CD4-positive, alpha-beta T cell treated with Interleukin-4 for 4 hours (primary cell): ENCODE measurements at regions not wholly inside any gene's neighbourhood (a gene's known extent, or its start where the extent isn't known, plus 50 kb on each side); places are given as distances from the start of the nearest gene placed in this dataset.

Experiments
- DNase-seq: peaks from one replicate; pipeline ENCODE4 v3.0.0-alpha.2; 2020

DNA sequence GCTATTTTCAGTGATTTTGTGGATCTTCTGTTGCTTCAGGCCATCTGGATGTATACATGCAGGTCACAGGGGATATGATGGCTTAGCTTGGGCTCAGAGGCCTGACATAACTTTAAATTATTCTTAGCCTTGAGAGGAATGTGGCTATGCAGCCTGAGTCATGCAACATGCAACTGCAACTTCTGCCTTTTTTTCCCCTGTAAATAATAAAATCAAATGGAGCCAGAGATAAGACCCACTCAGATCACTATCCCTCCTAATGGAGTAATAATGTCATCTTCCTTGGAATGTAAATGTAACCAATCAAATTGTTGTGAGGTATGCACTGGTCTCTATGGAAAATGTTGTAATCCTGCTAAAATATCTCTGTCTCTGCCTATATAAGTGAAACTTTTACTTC is 54.9 kb downstream of the MAGEB17 start:
- DNase-seq = no peak

DNA sequence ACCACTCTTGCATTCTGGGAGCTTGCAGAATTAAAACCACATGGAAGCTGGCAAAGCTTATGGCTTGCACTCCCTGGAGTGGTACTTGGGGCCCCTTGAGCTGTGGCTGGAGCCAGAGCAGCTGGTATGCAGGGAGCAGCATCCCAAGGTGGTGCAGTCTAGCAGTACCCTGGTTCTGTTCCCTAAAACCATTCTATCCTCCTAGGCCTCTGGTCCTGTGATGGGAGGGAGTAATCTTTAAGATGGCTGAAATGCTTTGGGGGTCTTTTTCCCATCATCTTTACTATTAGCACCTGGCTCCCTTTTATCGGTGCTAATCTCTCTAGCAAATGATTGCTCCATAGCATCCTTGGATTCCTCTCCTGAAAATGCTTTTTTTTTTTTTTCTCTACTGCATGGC is 56.1 kb downstream of the MAGEB17 start:
- DNase-seq = no peak

DNA sequence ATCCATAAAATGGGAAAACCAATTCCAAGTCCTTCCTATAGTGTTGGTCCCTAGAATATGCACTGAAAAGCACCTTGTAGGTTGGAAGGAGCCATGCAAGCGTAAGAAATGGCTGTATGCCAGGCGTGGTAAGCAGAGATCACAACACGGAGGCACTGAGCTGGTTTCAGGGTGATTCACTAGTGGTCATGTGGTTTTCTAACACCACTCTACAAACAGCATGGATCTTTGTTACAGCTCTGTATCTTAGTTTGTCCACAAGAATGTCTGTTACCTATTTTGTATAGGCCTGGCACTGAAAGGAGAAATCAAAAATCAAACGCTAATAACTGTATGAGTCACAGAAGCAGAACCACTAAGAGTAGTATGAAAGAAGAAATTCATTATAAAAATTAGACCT is 71.9 kb downstream of the MAGEB17 start:
- no peak for DNase-seq

DNA sequence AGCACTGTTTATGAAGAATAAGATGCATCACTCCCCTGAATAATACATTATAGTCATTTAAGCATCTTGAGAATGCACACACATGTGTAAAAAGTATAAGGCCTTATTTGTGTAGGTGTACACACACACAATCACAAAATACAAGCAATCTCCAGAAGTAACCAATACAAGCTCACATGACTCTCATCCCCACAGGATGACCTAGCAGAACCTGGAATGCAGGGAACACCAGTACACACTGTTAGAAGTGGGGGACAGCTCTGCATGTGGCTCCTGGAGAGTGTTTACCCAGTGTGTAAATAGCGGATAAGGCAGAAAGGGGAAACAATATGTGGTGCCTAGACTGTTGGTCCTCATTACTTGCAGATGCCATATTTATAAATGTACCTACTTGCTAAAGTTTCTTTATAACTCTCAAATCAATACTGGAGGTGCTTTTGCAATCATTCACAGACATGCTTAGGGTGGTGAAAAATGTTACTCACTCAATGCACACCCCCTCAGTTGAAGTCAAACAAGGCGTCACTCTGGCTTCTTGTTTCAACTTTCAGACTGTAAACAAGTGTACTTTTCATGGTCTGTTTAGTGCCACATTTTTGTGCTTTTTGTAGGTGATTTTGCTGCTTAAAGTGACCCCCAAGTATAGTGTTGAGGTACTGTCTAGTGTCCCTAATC is 73.1 kb downstream of the MAGEB17 start:
- no peak for DNase-seq

DNA sequence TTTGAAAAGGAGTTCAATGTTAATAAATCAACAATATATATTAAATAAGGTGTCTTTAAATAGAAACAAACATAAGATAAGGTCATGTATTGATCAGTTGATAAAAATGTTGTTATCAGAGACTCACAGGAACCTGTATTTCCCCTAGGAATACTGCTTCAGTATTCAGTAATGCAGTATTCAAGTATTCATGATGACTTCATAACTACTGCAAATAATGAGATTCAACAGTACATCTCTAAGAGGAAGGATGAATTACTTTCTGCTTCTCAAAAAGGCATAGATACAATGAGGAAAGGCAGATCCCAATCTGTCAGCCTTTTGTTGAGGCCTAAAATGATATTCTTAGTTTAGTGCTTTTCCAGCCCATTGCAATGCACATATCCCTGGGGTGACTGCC is 73.7 kb downstream of the MAGEB17 start:
- no peak for DNase-seq

DNA sequence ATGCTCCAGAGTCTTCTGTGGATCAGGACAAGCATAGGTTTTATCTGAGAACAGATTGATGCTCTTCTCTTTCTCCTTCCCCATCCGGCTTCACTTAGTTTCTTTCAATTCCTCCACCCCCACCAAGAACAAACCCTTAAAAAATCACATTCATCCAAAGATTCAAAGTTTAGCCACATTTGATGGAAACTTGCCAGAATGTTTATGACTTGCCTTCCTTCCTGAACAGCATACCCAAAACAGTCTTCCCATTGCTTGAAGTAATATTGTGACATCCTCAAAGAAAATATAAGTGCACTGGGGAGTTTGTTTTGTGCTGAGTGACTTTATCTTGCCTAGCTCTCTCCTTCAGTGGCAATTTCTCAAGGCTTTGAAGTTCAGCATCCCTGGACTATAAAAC is 83.0 kb downstream of the MAGEB17 start:
- no peak for DNase-seq

DNA sequence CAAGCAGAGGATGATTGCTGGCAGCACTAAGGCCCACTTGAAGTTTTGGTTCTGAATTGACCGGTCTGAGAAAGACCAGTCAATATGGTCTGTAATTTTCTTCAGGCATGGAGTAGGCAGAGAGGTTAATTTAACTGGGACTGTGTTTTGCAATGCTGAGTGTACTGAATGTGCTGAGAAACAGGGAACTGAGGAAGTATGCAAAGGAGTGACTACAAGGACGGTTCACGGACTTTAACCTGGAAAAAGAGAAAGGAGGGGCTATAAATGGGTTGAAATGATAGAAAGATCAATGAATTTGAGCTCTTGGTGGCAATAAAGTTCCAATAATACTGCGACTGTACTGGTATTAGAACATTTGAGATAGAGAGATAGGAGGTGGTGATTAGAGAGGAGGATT is 84.5 kb downstream of the MAGEB17 start:
- DNase-seq = no peak

DNA sequence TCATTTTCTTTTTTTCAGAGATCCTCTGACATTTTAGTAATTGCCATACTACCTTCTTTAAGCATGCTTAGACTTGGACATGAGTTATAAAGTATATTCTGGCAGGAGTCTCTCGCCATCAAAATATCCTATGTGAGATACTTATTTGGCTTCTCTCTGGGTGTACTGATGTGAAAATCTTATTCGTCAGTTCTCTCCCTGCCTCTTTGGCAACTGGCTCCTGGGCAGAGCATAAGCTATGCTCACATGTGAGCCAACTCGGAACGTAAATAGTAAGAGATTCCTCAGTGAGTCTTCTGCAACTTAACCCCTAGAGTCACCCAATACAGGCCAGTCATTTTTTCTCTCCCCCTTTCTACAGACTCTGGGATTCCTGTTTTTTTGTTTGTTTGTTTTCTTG is 91.6 kb downstream of the MAGEB17 start:
- DNase-seq = no peak

DNA sequence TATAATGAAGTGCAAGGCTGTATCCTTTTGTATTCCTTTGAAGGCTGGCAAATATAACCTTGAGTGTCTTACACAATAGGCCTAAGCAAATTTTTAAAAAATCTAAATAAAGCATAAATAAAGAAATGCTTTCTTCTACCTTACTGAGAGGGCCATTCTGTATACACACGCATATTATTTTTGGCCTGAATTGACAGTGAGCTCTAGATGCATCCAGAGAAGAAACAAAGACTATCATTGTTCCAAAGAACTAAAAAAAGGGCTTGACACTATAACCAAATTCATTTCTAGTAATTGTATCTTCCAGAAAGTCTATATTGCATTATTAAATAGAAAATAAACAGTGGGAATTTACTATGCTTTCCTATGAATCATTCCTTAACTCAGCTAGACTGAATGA is 100.2 kb downstream of the MAGEB17 start:
- DNase-seq = no peak

DNA sequence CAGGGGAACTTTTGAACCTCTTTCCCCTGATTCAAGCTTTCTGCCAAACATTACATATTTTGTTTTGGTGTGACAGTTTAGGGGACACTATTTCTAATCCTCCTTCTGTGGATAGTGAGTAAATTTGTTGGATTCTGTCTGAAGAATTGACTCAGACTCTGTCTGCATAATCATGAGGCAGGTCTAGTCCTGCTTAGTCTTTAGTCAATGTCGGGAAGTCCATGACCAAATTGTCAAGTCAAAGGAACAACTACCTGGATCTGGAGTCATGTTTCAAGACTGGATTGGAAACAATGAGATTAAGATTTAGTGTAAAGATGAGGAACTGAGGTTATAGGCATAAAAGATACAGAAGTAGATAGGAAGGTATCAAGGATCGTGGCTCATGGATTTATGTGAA is 100.9 kb downstream of the MAGEB17 start:
- DNase-seq = no peak

DNA sequence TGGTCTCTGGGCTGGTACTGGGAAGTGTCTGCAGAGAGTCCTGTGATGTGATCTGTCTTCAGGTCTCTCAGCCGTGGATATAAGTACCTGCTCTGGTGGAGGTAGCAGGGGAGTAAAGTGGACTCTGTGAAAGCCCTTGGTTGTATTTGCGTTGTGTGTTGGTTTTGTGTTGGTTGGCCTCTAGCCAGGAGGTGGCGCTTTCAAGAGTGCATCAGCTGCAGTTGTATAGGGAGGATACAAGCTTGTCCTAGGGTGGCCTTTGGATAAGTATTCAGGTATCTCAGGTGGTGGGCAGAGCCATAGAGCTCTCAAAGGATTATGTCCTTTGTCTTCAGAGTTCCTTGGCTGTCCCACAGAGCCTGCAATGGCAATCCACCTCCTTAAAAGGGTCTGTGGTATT is 111.6 kb downstream of the MAGEB17 start:
- DNase-seq = no peak

DNA sequence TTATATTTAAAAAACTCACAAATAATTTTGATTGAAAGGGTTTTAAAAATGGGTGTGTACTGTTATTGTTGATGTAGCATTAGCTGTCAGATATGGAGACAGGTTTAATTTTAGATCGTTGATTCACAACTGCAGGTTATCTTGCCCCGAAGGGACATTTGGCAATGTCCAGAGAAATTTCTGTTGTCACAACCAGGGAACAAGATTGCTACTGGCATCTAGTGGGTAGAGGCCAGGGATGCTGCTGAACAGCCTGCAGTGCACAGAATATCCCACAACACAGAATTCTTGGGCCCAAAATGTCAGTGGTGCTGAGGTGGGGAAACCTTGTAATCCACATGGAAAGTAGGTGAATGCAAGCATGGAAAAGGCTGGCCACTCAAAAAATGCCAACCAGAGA is 114.9 kb downstream of the MAGEB17 start:
- no peak for DNase-seq

DNA sequence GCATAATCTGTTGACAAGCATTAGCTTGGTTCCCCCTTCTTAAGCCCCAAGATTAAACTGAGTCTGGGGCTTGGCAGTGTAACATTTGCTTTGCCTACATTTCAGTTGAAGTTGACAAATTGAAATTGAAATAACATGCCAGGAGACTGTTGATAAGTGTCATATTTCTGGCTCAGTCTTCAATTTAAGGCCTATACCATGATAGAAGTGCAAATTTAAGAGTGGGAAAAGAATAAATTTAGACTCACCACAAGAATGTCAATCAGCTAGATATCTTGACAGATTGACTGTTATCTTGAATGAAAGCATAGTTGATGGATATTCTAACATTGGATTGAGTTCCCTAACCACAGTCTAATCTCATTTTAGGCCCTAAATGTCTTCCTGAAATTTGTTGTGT is 117.6 kb downstream of the MAGEB17 start:
- no peak for DNase-seq

DNA sequence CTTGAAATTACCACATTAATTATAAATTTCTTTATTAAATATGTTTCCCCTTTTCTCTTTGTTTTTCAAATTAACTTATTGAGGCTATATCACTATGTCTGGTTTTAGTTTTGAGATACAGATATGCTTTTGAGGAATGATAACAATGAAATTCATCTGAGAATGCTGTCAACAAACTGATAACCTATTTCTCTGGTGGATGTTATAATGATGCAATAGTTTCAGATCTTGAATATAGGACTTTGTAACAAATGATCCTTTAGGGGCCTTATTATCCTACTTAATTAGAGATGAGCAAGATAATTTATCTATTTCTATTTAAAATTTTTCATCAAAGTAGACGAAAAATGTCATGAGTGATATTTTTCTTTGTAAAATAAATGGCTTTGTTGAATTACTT is 123.7 kb downstream of the MAGEB17 start:
- no peak for DNase-seq

DNA sequence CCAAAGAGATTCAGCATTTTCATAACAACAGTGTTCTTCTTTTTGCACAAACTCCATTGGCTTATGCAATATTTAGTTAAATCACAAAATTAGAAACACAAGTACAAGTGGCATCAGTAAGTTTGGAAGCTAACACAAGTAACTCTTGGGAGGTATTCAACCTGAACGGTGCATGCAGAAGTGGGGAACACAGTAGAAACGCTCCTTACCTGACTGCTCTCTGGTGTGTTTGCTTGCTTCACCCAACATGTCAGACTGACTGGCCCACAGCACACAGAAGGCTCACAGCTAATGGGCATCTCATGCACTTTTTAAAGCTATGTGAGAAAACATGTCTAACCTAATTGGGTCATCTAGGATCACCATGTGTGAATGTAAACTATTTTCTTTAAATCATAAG is 133.6 kb downstream of the MAGEB17 start:
- no peak for DNase-seq

DNA sequence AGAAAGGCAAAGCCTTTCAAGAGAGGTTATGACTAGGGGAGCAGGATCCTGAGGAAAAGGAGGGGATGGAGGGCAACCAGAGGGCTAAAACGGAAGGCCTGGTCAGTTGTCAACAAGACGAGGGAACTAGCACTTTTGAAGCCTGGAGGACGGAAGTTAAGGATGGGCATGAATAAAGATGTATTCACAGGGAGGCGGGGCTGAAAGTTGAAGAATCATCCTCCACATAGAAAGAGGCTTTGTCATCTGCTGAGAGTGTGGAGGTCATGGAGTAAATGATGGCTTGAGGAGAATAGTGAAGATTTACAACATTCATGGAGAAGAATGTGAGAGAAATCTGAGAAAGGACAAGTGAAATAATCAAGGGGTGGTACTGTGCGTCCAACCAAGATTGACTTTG is 137.5 kb downstream of the MAGEB17 start:
- DNase-seq = no peak

DNA sequence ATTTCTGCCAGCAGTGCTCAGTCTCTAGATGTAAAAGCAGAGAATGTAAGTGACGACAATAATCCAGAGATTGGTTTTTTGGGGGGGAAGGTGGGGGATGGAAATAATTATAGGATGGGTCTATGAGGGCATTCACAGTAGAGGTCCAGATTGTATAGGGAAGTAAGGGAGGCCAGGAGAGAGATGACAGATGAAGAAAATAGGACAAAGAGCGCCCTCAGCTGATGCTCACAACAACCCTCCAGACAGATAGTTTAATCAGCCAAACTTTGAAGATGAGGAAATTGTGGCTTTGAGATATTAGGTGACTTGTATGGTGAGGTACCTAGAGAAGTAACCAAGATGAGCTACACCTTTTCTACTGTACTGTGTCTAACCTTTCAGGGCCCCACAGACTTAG is 137.9 kb downstream of the MAGEB17 start:
- DNase-seq = no peak

DNA sequence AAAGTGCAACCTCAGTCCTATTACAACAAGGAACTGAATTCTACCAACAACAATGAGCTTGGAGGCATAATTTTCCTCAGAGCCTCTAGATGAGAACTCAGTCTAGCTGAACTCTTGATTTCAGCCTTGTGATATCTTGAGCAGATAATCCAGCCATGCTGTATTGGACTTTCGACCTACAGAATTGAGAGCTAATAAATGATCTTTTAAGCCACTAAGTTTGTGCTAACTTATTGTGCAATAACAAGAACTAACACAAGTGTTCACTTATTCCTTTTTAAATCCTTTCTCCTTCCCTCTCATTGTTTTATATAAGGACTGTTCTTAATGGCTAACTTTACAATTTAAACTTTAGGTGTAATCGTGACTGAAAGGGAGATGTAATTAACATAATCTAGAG is 140.7 kb downstream of the MAGEB17 start:
- no peak for DNase-seq

DNA sequence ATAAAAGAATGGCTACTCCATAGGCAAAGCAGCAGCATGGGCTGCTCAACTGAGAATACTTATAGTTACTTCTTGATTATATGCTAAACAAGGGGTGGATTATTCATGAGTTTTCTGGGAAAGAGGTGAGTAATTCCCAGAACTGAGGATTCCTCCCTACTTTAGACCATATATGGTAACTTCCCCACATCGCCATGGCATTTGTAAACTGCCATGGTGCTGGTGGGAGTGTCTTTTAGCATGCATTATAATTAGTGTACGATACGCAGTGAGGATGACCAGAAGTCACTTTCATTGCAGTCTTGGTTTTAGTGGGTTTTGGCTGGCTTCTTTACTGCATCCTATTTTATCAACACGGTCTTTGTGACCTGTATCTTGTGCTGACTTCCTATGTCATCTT is 141.5 kb downstream of the MAGEB17 start:
- no peak for DNase-seq

DNA sequence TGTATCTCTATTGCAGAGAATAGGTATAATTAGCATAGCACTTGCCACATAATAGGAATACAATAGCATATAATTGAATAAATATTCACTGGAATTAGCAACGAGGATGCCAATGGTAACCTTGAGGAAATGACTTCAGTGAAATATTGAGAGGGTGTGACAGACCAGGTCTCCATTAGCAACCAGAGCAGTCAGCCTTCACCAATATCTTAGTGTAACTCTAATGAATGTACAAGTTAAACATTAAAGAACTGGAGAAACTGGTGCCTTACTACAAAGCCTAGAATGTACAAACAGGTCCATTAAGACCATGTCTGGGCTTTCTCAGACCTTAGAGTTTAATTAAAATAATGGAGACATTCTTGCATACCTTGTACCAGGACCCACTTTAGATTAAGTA is 143.0 kb downstream of the MAGEB17 start:
- DNase-seq = no peak

DNA sequence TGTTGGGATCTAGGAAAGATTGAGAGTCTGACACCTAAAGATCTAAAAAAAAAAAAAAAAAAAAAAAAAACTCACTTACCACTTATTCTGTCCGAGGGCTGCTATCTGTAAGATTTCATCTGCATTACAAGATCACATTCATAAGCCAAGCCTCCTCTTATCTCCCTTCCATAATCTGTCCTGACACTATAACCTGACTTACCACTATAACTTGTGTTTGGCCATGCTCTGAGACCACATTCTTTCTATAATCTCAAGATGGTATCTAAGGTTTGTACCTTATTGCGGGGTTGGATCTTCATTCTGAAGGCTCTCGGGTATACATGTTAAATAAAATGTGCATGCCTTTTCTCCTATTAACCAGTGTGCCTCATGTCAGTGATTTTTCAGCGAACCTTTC is 144.4 kb downstream of the MAGEB17 start:
- DNase-seq = no peak

DNA sequence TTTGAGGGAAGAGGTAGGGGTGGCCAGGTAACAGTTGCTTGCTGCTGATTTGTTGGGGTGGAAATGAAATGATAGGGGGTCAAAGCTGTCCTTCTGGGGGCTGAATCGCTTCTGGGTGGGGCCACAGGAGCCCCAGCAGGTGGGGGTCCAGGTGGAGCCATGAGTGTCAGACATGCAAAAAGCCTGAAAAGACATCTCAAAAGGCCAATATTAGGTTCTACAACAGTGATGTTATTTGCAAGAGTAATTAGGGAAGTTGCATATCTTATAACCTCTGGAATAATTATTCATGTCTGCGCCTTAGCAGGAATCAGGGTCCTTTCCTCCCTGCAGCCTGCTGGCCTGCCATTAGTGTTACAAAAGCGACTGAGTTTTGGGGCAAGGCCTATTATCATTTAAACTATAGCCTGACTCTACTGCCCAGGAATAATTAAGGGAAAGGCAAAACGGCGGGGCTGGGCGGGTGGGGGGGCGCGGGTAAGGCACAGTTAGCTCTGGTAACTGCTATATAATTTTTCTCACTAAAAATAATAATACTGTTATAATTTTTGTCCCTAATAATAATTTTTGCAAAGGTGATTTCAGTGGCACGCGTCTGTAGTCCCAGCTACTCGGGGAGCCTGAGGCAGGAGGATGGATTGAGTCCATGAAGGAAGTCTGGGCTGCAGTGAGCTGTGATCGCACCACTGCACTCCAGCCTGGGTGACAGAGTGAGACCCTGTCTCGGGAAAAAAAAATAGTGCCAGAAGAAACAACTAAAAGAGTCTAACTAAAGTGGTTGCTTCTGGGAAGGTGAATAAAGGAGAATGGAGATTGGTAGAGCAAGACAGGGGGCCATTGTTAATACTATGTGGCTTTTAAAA is 145.7 kb downstream of the MAGEB17 start:
- no peak for DNase-seq

DNA sequence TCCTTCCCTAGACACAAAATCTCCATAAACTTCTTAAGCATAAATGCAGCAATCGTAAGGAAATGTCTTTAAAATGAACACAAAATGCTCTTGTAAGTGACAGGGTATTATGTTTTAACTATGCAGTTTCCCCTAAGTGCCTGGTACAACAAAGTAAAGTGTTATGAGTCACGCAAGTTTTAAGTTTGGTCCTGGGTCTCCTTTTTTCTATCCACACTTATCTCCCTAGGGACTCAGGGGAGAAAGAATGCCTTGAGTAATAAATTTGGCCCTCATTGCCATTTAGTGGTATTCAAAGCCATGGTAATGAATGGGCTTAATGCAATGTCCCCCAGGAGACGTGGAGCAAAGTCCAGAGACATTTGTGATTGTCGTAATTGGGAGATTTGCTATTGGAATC is 149.1 kb downstream of the MAGEB17 start:
- no peak for DNase-seq

DNA sequence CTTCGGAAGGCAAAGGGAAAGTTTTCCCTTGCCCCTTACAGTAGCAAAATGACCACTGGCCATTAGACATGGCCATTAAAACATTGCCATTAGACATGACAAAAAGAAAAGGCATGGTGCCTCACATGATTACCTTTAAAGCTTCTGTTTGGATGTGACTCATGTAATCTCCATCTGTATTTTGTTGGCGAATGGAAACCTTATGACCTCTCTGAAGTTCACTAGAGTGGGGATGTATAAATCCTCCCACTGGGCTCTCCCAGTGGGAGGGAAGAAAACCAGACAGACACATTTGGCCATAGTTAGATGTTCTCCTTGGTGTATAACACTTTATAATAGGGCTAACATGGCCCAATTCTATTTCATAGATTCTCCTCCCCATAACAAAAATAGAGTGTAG is 152.6 kb downstream of the MAGEB17 start:
- DNase-seq = no peak
